ENCODE measurements at regions not wholly inside any gene's neighbourhood (a gene's known extent, or its start where the extent isn't known, plus 50 kb on each side); places are given as distances from the start of the nearest gene placed in this dataset.

DNA sequence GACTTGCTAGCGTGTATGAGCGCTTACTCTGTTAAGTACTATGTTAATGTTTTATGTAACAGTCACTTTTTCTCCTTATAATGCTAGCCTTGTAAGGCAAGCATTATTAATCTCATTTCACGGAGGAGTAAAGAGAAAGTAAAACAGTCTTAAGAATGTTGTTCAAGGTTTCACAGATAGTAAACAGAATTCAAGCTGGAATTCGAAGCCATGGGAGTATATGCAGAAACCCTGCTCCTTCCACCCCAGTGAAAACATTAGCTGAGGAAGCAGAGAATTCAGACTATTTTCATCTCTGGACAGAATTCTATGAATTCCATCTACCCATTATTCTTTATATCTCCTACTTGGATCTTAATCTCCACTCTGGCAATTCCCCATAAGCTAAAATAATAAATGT is 1028.3 kb upstream of the WWC1 start:
- POLR2A ChIA-PET: no interaction called here
- Mint-ChIP-seq H3K36me3 (no peaks in the 10 kb centered on the region), H3K27ac (no peak overlapping the region), H3K4me1 (no peaks in the 10 kb centered on the region), H3K9me3 (peaks cover 0 to 16% (median 2%) of the 10 kb centered on the region in 9 donors), H3K4me3 (no peak overlapping the region), H3K27me3 (no peaks in the 10 kb centered on the region)
- DNase-seq (no peak), ATAC-seq (no peak)

- no peak overlapping the region for H3K4me3 Mint-ChIP-seq
- H3K9me3 Mint-ChIP-seq: peaks cover 0 to 13% (median 6%) of the 10 kb centered on the region in 9 donors
- no peaks in the 10 kb centered on the region for H3K27me3 Mint-ChIP-seq
- ATAC-seq (no peak), DNase-seq (no peak)
- H3K27ac Mint-ChIP-seq: no peak overlapping the region
- H3K4me1 Mint-ChIP-seq: no peaks in the 10 kb centered on the region
- POLR2A ChIA-PET: no interaction called here
- H3K36me3 Mint-ChIP-seq: no peaks in the 10 kb centered on the region
Observed at GRCh38 chr5:167264348-167264747, 1027.1 kb upstream of the WWC1 start.

DNA sequence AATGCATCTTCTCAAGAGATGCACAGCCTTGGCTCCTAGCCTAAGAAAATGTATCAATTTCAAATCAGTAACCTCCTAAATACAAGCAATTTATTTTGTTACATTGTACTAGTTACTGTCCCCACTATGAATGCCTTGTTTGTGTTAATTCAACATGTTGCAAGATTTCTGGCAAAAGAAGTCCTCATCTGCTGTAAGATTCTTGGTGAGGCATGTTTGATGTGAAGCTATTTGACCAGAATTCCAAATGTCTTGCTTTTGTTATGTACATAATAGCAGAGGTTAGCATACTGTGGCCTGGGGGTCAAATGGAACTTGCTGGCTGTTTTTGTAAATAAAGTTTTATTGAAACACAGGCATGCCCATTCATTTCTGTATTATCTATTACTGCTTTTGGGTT is 1023.1 kb upstream of the WWC1 start:
- DNase-seq (no peak), ATAC-seq (no peak)
- H3K4me1 Mint-ChIP-seq: no peaks in the 10 kb centered on the region
- no peak overlapping the region for H3K4me3 Mint-ChIP-seq
- no peaks in the 10 kb centered on the region for H3K36me3 Mint-ChIP-seq
- no peaks in the 10 kb centered on the region for H3K27me3 Mint-ChIP-seq
- peaks cover 0 to 16% (median 6%) of the 10 kb centered on the region in 9 donors for H3K9me3 Mint-ChIP-seq
- H3K27ac Mint-ChIP-seq: no peak overlapping the region
- POLR2A ChIA-PET: no interaction called here

DNA sequence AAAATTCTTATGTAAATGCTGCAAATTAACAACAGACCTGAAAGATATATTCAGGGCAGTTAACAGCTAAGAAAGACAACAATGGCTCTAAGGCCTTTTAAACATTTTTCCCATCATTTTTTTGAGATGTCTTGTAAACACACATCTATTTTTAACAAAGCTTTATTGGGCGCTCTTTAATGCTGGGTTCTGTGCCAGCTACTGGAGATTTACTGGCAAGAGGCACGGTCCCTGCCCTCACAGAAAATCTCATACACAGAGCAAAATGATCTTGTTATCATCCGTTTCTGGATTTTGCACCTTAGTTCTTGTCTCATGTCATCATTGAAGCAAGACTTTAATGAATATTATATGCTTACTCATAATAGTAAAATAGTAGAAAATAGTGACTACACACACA is 1022.3 kb upstream of the WWC1 start:
- peaks cover 0 to 16% (median 6%) of the 10 kb centered on the region in 9 donors for H3K9me3 Mint-ChIP-seq
- POLR2A ChIA-PET: no interaction called here
- no peak overlapping the region for H3K27ac Mint-ChIP-seq
- H3K4me3 Mint-ChIP-seq: no peak overlapping the region
- DNase-seq (no peak), ATAC-seq (no peak)
- no peaks in the 10 kb centered on the region for H3K27me3 Mint-ChIP-seq
- H3K36me3 Mint-ChIP-seq: no peaks in the 10 kb centered on the region
- H3K4me1 Mint-ChIP-seq: no peaks in the 10 kb centered on the region

GRCh38 chr5:167271081-167271480 is 1020.4 kb upstream of the WWC1 start:
- Mint-ChIP-seq H3K36me3 (no peaks in the 10 kb centered on the region), H3K9me3 (peaks cover 0 to 21% (median 5%) of the 10 kb centered on the region in 9 donors), H3K27me3 (no peaks in the 10 kb centered on the region), H3K4me3 (no peak overlapping the region), H3K4me1 (no peaks in the 10 kb centered on the region), H3K27ac (no peak overlapping the region)
- POLR2A ChIA-PET: no interaction called here
- ATAC-seq (no peak), DNase-seq (no peak)

GRCh38 chr5:167271511-167271910 is 1019.9 kb upstream of the WWC1 start:
- POLR2A ChIA-PET: no interaction called here
- Mint-ChIP-seq H3K4me1 (no peaks in the 10 kb centered on the region), H3K27ac (no peak overlapping the region), H3K36me3 (no peaks in the 10 kb centered on the region), H3K9me3 (peaks cover 0 to 21% (median 5%) of the 10 kb centered on the region in 9 donors), H3K27me3 (no peaks in the 10 kb centered on the region), H3K4me3 (no peak overlapping the region)
- no peak for ATAC-seq
- DNase-seq: no peak

DNA sequence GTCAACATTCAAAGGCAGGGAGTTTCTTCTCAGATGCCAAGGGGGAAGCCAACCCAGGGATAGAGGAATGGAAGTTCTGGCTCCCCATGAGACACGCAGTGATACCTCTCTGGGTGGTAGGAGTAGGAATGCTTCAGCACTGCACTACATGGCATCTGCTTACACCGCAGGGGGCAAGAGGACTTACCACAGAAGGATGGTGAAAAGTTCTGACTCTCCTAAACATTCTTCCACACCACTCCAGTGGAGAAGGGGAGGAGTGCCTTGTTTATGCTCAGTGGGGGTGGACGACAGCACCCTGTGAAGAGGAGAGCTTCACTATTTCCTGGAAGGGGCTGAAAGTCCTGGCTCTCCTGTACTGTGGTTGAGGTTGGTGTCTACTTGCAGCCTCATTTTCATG is 1011.3 kb upstream of the WWC1 start:
- Mint-ChIP-seq H3K9me3 (peaks cover 5 to 35% (median 10%) of the 10 kb centered on the region in 9 donors), H3K4me3 (no peak overlapping the region), H3K27ac (no peak overlapping the region), H3K36me3 (no peaks in the 10 kb centered on the region), H3K27me3 (no peaks in the 10 kb centered on the region), H3K4me1 (no peaks in the 10 kb centered on the region)
- no peak for ATAC-seq
- POLR2A ChIA-PET: no interaction called here
- DNase-seq: no peak

GRCh38 chr5:167281925-167282324 is 1009.5 kb upstream of the WWC1 start:
- Mint-ChIP-seq H3K36me3 (no peaks in the 10 kb centered on the region), H3K4me1 (no peaks in the 10 kb centered on the region), H3K9me3 (peaks cover 3 to 43% (median 12%) of the 10 kb centered on the region in 9 donors), H3K27ac (no peak overlapping the region), H3K27me3 (no peaks in the 10 kb centered on the region), H3K4me3 (no peak overlapping the region)
- POLR2A ChIA-PET: no interaction called here
- DNase-seq (no peak), ATAC-seq (no peak)

GRCh38 chr5:167283691-167284090 is 1007.8 kb upstream of the WWC1 start:
- no peak for DNase-seq
- Mint-ChIP-seq H3K27ac (no peak overlapping the region), H3K27me3 (no peaks in the 10 kb centered on the region), H3K9me3 (peaks cover 3 to 33% (median 10%) of the 10 kb centered on the region in 9 donors), H3K4me3 (no peak overlapping the region), H3K36me3 (no peaks in the 10 kb centered on the region), H3K4me1 (no peaks in the 10 kb centered on the region)
- no peak for ATAC-seq
- POLR2A ChIA-PET: no interaction called here

DNA sequence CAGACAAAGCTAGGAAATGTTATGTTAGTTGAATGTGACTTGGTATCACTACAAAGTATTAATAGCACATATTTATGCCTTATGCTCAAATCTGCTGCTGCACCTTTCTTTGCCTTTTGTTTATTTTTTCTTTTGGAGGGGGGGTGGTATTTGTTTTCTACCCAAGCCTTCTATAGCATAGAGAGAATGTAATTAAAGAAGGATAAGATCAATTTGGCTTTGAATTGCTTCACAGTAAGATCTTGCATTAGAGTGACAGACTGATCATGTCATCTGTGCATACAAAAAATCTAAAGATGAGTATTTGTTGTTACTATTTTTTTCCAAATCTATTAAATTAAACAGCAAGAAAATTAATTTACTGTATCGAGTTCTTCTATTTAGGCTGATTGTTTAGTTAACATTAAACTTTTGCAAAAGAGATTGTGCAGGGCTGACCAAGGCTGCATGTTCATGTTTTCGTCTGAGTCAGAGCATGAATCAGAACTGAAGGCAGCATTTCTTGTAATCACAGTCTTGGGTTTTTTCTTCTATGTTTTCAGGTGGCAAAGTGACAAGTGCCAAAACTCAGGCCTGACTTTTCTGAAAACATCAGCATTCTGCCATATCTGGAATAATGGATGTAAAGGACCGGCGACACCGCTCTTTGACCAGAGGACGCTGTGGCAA is 1007.1 kb upstream of the WWC1 start:
- Mint-ChIP-seq H3K27me3 (no peaks in the 10 kb centered on the region), H3K4me3 (no peak overlapping the region), H3K4me1 (no peaks in the 10 kb centered on the region), H3K36me3 (no peaks in the 10 kb centered on the region), H3K9me3 (peaks cover 4 to 27% (median 10%) of the 10 kb centered on the region in 9 donors), H3K27ac (no peak overlapping the region)
- DNase-seq (no peak), ATAC-seq (no peak)
- POLR2A ChIA-PET: no interaction called here

- POLR2A ChIA-PET: no interaction called here
- H3K4me1 Mint-ChIP-seq: no peaks in the 10 kb centered on the region
- no peaks in the 10 kb centered on the region for H3K27me3 Mint-ChIP-seq
- H3K27ac Mint-ChIP-seq: no peak overlapping the region
- ATAC-seq (no peak), DNase-seq (no peak)
- H3K36me3 Mint-ChIP-seq: no peaks in the 10 kb centered on the region
- H3K9me3 Mint-ChIP-seq: peaks cover 0 to 24% (median 8%) of the 10 kb centered on the region in 9 donors
- no peak overlapping the region for H3K4me3 Mint-ChIP-seq
Observed at GRCh38 chr5:167285591-167285990, 1005.9 kb upstream of the WWC1 start.

DNA sequence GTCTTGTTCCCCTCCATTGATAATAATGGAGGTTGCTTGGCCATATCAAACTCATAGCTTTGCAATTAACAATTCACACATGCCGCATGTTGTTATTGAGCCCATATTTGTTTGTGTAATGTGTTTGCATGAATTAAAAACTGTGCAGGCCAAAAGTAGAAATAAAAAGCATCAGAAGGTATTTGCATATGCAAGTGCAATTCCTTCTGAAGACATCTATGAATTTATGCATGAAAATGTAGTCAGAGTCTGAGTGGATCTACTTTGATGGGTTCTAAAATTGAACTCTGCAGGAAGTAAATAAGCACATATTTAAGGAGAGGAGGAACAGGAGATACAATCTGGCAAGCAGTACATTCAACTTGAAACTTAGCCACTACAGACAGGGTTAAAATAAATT is 1004.6 kb upstream of the WWC1 start:
- ATAC-seq: no peak
- no peak for DNase-seq
- Mint-ChIP-seq H3K36me3 (no peaks in the 10 kb centered on the region), H3K4me3 (no peak overlapping the region), H3K9me3 (peaks cover 0 to 28% (median 7%) of the 10 kb centered on the region in 9 donors), H3K4me1 (no peaks in the 10 kb centered on the region), H3K27ac (no peak overlapping the region), H3K27me3 (no peaks in the 10 kb centered on the region)
- POLR2A ChIA-PET: no interaction called here

DNA sequence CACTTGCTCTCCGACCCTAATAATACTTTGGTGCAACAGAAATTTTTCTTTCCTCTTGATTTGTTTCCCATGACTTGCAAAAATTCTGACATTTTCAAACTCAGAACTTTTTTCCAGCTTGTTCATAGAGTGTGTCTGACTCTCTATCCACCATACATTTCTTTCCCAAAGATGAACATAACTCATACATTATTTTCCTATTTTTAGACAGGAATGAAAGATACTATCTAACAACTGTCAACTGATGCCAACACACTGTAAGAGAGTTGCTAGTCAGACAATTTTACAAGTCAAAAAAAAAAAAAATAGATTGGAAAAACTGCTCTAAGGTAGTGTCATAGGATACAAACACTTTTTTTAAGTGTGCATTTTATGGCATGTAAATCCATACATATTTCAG is 1001.0 kb upstream of the WWC1 start:
- ATAC-seq (no peak), DNase-seq (no peak)
- peaks cover 0 to 2% (median under 1%) of the 10 kb centered on the region in 4 donors for H3K4me1 Mint-ChIP-seq
- H3K9me3 Mint-ChIP-seq: peaks cover 6 to 35% (median 8%) of the 10 kb centered on the region in 9 donors
- POLR2A ChIA-PET: no interaction called here
- H3K4me3 Mint-ChIP-seq: no peak overlapping the region
- peaks cover 0 to 9% (median 0%) of the 10 kb centered on the region in 3 donors for H3K36me3 Mint-ChIP-seq
- H3K27ac Mint-ChIP-seq: no peak overlapping the region
- H3K27me3 Mint-ChIP-seq: peaks cover 0 to 4% (median 0%) of the 10 kb centered on the region in 5 donors
